ENCODE measurements at regions not wholly inside any gene's neighbourhood (a gene's known extent, or its start where the extent isn't known, plus 50 kb on each side); places are given as distances from the start of the nearest gene placed in this dataset.

- no peak for TF ChIP-seq CTCF (IDR thresholded peaks at IDR 0.05)
- TF ChIP-seq POLR2A (IDR thresholded peaks at IDR 0.05), result no peak
Measured at GRCh38 chr1:235038701-235039100, 89.9 kb downstream of the TOMM20 start.

Data from transverse colon (tissue), 3 donors.